ENCODE measurements at regions not wholly inside any gene's neighbourhood (a gene's known extent, or its start where the extent isn't known, plus 50 kb on each side); places are given as distances from the start of the nearest gene placed in this dataset.
"Not testable (repeated sequence)": the region's sequence is repeated elsewhere in the genome, so short reads cannot be mapped to it uniquely, and the experiment has no call there.

DNA sequence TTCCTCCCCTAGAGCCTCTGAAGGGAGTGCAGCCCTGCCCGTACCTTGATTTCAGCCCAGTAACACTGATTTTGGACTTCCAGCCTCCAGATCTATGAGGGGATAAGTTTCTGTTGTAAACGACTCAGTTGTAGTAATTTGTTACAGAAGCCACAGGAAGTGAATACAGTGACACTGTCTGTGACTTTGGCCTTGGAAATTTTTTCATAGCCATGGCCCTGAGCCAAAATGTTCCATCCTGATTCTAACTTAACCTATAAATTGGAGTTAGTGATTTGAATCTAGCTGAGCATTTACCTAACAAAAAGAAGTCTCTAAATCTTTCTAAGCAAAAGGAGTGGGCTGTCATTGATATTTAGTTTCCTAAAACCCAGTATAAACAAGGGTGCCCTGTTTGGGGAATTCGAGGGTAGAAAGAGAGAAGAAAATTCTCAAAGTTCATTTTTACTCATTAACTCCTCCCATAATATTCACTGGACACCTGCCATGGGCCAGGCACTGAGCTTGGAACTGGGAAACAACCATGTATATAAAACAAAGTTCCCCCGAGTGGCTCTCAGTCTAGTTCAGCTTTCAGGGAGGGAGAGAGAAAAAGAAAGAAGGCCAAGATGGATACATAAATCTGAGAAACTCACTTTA, 162.3 kb downstream of the SKIDA1 start:
- DNase-seq, result no peak

DNA sequence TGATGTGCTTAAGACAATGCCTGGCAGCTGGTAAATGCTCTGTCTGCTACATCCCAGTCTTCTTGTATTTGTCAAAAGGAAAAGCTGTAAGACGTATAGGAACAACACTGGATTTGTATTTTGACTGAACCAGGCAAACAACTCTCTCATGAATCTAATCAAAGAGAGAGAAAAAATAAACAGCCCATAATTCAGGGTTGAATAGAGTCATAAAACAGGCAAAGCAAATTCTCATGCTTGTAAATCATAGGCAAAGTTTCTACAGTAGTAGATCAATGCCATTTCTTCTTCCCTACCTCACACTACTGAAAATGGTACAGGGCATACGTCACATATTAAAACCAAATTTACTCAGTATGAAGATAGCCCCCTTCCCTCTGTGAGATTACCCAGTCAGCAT, 166.3 kb downstream of the SKIDA1 start:
- DNase-seq, result no peak

DNA sequence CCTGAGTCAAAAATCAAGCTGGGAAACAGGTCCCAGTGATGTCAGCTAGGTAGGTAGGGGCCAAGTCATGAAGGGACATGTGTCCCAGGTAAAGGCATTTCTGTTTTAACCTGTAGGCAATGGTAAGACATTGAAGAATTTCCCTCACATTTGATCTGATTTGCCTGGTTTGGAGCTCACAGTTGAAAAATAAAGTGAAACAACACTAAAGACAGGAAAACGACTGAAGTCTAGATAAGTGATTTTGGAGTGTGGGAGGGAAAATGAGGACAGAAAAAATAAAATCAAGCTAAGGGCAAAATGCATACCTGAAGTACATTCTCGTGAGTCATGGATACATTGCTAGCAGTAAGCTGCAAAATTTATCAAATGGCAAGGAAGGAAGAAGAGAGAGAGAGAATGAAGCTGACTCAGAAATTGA, 169.9 kb downstream of the SKIDA1 start:
- DNase-seq, result no peak

DNA sequence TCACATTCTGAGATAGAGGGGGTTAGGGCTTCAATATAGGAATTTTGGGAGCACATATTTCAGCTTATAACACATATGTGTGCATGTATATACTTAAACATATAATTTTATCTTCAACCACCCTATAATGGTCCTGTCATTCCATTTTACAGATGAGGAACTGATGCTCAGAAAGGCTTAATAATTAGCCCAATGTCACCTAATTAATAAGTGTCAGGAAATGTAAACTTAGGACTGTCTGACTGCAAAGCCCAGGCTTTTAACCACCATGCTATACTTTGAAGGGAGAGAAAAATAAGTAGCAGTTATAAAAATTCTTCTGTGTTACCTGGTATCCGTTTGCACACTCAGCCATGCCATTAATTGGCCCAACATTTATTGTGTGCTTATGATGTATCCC, 172.6 kb downstream of the SKIDA1 start:
- DNase-seq, result no peak

DNA sequence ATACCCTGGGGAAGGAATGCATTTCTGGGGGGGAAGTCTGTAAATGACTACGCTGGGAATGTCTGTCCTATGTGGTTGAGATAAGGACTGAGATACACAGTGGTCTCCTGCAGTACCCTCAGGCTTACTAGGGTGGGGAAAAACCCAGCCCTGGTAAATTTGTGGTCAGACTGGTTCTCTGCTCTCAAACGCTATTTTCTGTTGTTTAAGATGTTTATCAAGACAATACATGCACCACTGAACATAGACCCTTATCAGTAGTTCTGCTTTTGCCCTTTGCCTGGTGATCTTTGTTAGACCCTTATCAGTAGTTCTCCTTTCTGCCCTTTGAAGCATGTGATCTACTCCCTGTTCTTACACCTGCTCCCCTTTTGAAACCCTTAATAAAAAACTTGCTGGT, 173.9 kb downstream of the SKIDA1 start:
- not testable (repeated sequence) for DNase-seq

DNA sequence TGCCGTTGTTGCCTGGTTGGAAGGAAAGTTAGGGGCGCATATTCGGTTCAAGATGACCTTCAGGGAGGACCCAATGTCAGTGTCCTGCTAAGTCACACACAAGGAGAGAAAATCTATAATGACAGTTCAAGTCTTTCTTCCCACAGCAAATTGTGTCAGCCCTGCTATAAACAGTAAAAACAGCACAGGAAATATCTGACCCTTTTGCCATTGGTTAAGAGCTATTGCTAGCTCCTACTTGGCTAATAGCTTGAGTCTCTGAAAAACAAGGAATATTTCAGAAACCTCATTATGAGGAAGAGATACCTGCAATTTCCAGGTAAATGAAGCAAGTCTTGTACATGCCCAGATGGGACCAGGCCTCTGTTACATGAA, 175.6 kb downstream of the SKIDA1 start:
- DNase-seq, result no peak

DNA sequence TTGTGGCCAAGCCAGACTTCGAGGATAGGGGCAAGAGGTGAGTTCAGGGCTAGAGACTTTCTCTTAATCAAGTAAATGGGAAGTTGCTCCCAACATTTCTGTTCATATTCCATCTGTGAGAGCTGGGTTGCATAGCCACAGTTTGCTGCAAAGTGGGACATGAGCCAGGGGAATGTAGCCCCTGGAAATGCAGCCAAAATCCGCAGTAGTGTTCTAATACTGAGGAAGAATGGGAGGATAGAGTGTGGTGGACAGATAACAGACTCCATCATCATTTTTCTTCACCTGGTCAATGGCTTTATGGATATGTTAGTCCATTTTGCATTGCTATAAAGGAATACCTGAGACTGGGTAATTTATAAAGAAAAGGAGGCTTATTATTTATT, 177.7 kb downstream of the SKIDA1 start:
- no peak for DNase-seq

DNA sequence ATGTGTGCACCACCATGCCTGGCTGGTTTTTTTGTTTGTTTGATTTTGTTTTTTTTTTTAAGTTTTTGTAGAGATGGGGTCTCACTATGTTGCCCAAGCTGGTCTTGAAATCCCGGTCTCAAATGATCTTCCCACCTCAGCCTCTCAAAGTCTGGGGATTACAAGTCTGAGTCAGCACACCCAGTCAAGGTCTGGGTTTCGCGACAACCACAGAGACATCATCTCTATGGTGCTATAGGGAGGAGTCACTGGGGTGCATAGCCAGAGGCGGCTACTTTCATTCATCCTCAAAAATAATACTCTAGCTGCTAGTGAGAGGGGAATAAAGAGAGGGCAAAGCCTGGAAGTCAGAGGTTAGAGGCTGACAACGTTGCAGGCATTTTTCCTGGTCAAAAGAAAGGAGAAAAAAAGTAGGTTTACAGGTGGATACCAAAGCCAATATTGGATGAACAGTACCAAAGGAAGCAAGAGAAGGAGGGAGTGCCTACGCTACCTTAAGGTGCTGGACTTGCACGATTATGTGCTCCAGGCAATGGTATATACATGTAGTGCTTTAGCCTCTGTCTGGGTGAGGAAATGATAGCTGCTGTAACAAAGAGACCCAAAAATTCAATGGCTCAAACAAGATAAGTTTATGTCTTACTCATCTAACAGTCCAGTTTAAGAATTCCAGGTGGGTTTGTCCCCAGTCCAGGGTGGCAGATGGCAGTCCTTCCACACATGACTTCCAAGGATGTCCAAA, 178.3 kb downstream of the SKIDA1 start:
- no peak for DNase-seq

DNA sequence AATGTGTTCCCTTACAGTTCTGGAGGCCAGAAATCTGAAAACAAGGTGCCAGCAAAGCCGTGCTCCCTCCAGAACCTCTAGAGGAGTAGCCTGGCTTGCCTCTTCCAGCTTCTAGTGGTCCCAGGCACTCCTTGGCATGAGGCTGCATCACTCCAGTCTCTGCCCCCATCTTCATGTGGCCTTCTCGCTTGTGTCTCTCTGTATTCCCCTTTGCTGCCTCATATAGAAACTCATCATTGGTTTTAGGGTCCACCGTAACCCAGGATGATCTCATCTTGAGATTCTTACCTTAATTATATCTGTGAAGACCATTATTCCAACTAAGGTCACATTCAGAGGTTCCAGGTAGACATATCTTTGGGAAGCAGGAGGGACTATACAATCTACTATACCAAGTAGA, 182.4 kb downstream of the SKIDA1 start:
- no peak for DNase-seq

DNA sequence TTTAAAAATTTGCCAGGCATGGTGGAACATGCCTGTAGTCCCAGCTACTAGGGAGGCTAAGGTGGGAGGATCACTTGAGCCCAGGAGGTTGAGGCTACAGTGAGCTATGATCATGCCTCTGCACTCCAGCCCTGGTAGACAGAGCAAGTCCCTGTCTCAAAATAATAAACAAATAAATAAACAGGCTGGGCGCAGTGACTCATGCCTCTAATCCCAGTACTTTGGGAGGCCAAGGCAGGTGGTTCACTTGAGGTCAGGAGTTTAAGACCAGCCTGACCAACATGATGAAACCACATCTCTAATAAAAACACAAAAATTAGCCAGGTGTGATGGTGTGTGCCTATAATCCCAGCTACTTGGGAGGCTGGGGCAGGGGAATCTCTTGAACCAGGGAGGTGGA, 183.0 kb downstream of the SKIDA1 start:
- not testable (repeated sequence) for DNase-seq

DNA sequence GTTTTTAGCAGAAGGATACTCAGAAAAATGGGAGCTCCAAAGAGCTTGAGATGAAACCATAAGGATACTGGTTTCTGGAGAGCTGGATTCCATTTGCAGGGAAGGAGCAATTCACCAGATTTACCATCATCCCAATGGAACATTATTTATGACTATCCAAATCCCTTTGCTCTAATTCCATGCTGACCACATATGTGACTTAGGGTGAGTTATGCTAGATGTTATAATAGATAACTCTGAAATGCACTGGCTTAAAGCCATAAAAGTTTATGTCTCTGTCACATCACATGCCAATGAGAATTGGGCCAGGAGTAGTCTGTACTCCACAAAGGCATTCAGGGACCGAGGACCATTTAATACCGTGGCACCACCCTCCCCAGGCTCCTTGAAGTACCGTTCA, 185.2 kb downstream of the SKIDA1 start:
- no peak for DNase-seq

DNA sequence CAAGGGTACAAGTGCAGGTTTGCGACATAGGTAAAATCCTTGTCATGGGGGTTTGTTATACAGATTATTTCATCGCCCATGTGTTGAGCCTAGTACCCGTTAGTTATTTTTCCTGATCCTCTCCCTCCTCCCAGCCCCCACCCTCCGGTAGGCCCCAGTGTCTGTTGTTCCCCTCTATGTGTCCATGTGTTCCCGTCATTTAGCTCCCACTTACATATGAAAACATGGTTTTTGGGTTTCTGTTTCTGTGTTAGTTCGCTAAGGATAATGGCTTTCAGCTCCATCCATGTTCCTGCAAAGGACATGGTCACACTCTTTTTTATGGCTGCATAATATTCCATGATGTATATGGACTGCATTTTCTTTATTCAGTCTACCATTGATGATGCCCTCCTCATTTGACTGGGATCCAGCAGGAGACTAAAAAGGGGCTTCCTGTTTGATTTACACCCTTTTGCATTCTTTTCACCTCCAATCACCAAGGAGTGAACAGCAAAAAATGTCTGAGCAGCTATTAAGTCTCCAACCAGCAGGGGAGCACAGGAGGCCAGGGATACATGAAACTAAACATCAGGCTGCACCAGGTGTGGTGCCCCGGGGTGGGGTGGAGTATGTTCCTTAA, 188.2 kb downstream of the SKIDA1 start:
- no peak for DNase-seq

DNA sequence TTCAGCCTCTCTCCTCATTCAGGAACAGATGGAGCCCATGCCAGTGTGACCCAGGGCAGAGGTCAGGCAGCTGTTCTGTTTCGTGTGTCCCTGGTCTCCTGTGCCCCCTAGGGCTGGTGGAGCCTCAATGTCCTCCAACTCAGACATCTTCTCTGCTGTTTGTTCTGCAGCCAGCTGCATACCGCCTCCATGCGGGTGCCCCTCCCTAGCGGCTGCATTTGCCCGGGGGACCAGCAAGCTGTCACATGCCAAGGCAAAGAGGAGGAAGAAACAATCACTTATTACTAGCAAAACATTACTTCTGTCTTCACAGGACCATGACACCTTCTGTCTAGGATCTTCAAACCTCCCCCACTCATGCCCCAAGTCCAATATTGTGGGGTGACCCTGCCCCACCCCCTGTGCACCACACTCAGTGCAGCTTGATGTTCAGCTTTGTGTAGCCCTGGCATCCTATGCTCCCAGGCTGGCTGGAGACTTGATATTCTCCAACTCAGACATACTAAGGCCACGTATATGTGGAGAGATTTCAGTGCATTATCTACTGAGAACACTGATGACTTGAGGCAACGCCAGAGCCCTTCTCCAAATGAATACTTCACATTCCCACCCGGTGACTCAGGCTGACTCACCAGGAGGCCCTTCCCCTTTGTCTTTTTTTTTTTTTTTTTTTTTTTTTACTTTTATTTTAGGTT, 188.9 kb downstream of the SKIDA1 start:
- DNase-seq, result no peak

DNA sequence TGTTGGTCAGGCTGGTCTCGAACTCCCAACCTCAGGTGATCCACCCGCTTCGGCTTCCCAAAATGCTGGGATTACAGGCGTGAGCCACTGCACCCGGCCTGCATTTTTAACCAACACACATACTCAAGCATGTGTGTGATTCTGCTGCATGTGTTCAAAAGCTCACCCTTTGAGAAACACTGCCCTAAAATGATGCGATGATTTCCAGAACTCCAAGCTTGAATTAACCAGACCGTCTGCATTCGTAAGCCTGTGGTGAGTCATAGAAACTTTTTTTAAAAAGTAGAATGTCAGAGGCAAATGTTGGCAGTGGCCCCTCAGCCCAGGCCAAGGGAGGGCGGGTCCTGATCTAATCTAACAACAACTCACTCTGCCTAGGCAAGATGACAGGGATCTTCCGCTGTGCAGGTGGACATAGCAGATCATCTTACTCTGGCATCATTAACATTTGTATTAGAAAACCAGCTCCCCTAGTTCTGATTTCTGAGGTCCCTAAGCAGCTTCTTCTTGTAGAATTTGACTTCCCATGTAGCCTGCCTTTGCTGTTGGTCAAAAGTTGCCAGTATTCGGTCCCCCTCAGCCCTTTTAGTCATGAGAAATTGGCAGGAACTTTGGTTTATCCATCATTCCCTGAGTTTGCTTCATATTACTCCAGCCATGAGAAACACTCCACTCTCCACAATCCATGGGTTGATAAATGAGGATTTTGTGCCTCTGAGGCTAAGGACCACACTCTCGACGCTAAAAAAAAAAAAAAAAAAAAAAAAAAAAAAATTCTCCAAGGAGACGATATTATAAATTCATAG, 190.4 kb downstream of the SKIDA1 start:
- no peak for DNase-seq

DNA sequence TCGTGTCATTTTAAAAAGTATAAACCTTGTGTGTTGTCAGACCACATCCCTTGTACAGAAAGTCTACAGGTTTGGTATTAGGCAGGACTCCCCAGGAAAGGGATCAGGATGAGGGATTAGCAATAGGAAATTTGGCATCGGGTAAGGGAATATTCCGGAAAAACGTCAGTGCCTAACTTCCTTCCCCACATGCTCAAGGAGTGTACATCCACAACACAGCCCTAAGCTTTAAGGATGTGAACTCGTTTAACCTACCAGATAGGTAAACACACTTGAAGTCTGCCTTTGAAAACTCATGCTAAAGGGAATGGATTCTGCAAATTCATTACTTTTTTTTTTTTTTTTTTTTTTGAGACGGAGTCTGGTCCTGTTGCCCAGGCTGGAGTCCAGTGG, 194.9 kb downstream of the SKIDA1 start:
- DNase-seq, result no peak

DNA sequence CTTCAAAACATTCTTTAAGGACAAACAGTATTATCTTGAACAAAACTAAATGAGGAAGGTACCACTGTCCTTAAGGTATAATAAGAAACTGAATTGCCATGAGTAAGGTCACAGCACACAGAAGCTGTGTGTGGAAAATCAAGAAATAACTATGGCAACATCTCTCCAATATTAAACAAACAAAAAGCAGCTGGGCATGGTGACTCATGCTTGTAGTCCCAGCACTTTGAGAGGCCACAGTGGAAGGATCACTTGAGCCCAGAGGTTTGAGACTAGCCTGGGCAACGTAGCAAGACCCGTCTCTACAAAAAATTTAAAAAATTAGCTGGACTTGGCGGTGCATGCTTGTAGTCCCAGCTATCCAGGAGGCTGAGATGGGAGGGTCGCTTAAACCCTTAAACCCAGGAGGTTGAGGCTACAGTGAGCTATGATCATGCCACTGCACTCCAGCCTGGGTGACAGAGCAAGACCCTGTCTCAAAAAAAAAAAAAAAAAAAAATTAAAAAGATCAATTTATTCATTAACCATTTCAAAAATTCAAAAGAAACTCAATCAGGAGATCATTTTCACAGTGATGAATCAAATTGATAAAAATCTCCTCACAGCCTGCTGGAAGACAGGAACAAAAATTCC, 195.4 kb downstream of the SKIDA1 start:
- DNase-seq, result no peak

DNA sequence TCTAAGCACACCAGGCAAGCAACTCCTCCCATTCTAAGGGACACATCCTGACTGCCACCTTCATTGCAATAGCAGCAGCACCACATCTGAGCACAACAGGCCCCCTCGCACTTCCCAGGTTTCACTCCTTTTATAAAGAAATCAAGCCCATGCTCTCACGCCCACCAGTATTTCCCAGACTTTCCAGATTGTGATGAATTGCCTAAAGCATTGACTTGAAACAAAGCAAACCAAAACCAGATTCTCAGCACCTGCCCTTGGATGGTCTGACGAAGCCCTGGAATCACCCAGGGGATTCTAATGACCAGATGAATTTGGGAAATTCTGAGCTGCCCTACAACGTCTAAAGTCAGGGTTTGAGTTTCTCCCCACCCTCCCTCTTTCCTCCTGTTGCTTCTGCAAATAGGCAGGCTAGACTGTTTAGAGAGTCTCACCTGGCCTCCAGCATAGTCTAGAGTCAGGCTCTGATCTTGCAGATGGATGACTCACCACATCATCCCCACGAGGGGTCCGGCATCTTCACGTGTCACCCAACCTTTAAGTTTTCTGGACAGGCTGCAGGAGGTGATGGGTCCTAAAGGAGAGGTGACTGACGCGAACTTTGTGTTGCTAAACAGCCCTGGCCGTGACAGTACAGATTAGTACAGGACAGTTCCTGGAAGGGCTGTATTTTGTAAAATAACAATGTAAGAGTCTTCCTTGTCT, 198.0 kb downstream of the SKIDA1 start:
- DNase-seq, result no peak

DNA sequence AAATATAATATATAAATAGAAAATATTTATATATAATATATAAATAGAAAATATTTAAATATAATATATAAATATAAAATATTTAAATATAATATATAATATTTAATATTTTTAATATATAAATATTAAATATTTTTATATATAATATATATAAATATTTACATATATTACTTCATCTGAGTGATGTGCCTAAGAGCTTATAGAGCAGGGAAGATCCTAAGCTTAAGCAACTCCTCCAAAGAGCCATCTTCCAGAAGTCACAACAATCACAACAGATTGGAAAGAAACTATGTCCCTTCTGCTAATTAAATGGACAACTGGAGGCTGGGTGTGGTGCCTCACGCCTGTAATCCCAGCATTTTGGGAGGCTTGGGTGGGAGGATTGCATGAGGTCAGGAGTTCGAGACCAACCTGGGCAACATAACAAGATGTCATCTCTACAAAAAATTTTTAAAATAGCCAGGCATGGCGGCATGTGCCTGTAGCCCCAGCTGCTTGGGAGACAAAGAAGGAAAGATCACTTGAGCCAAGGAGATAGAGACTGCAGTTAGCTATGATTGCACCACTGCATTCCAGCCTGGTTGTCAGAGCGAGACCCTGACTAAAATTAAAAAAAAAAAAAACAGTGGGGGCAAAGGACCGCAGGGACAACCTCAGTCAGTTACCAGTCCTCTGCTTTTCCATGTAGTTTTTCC, 198.7 kb downstream of the SKIDA1 start:
- DNase-seq, result no peak

DNA sequence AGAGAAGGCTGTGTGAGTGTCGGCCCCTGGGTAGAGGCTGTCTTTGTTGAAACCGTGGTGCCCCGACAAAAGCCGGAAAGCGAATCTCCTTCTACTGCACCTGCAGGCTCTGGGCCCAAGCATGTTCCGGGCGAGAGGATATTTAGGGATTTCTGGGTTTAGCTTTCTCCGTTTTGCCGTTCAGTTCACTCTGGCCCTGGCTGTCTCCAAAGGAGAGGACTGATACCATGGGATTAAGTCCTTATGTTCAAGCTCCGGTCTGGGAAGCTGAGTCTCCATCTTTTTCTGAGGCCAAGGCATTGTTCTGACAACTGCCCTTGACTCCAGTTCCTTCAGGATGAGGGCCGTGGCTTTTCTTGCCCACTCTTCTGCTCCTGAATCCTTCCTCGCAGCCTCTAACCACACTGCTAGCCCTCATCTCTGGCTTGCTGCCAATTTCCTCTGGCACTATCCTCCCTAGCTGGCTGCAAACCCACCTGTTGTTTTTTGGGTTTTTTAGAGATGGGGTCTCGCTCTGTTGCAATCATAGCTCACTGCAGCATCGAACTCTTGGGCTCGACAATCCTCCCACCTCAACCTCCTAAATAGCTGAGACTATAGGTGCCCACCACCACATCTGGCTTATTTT, 206.8 kb downstream of the SKIDA1 start:
- DNase-seq, result no peak

DNA sequence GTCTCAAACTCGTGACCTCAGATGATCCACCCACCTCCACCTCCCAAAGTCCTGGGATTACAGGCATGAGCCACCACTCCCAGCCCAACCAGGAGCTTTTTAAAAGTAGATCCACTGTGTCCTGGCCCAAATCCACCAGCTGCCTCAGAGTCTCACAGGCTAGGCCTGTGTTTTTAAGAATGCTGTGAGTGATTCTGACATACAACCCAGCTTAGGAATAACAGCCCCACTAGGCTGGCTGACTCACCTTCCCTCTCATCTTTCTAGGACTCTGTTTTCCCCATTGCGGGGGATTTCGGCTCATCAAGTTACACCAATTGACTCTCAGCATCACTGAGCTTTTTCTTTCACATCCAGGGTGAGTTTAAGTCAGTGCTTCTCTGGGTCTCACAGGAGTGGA, 207.6 kb downstream of the SKIDA1 start:
- no peak for DNase-seq
